Stimulated activated naive CD4-positive, alpha-beta T cell (primary cell): ENCODE measurements at regions not wholly inside any gene's neighbourhood (a gene's known extent, or its start where the extent isn't known, plus 50 kb on each side); places are given as distances from the start of the nearest gene placed in this dataset.
"Not testable (repeated sequence)": the region's sequence is repeated elsewhere in the genome, so short reads cannot be mapped to it uniquely, and the experiment has no call there.

Experiments used
- DNase-seq, 6 experiments: peaks; one replicate each; lab custom pipeline; 2025; lab: John Stamatoyannopoulos, UW

GRCh38 chr6:23656255-23657194, 469.5 kb upstream of the NRSN1 start:
- no peak for DNase-seq

DNA sequence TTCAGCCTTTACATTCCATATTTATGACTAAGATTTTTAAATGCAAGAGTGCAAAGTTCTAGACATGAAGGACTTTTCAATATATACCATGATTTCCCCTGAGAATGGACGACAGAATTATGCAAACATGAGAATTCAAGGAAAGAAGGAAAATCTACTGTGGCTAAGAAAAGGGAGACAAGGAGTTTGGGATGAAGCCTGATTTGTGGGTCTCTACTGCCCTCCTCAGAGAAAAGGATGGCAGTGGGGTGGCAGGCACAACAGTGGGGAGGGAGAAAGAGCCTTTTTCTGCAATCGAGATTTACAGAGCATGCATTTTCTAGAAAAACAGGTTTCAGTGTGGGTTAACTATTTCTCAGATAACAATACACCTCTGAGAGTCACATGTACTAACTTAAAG, 466.9 kb upstream of the NRSN1 start:
- DNase-seq: no peak

DNA sequence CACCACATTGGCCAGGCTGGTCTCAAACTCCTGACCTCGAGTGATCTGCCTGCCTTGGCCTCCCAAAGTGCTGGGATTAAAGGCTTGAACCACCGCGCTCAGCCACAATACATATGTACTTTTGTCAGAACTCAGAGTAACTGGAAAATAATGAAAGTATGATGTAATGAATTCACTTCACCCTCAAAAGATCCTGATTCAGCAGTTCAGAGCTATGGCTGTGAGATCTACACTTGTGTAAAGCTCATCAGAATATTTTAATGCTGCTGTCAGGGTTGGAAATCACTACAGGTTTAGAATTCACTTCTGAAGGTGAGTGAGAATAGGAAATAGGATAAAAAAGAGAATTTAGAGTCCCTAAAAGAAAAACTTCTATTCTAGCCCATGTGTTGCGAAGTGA, 464.5 kb upstream of the NRSN1 start:
- DNase-seq: no peak

- DNase-seq: no peak
Measured at GRCh38 chr6:23663096-23663495, 462.9 kb upstream of the NRSN1 start.

DNA sequence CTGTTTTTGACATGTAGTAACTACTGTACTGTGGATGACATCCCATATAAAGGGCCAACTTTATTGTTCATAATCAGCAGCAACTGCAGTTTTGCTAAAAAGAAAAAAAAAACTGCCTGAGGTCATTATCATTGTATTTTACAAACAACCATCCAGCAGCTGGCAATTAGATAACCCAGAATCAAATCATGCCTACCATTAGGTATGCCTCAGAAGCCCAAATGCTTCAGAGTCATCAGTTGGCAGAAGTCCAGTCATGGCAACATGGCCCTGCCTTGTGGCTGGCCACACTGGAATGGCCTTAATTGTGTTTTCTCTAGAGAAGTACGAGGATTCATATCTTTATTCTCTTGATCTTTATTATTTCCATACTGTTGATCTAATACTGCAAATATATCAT, 462.4 kb upstream of the NRSN1 start:
- DNase-seq: no peak

GRCh38 chr6:23665911-23666310, 460.1 kb upstream of the NRSN1 start:
- not testable (repeated sequence) for DNase-seq

GRCh38 chr6:23672737-23673136, 453.3 kb upstream of the NRSN1 start:
- no peak for DNase-seq

DNA sequence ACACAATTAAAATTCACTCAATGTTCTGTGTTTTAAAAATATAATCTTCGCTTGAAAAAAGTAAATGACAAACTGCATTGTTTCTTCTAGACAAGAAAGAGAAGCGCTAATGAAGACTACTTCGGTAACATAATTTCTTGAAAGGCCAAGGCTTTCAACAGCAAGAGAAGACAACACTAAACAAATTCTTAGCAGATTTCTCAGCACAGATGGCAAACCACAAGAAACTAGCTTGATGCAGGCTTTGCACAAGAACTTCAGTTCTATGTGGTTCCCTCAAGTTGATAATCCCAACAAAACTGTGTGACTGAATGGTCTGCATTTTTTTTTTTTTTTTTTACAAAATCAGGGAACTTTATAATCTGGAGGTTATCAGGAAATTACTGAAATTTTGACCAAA, 447.4 kb upstream of the NRSN1 start:
- DNase-seq: no peak

- no peak for DNase-seq
Measured at GRCh38 chr6:23681743-23682142, 444.3 kb upstream of the NRSN1 start.

GRCh38 chr6:23688650-23689049, 437.4 kb upstream of the NRSN1 start:
- DNase-seq: no peak

- DNase-seq: no peak
Measured at GRCh38 chr6:23690453-23691049, 435.5 kb upstream of the NRSN1 start.

GRCh38 chr6:23692184-23692583, 433.8 kb upstream of the NRSN1 start:
- no peak for DNase-seq

GRCh38 chr6:23696992-23697391, 429.0 kb upstream of the NRSN1 start:
- DNase-seq: no peak

DNA sequence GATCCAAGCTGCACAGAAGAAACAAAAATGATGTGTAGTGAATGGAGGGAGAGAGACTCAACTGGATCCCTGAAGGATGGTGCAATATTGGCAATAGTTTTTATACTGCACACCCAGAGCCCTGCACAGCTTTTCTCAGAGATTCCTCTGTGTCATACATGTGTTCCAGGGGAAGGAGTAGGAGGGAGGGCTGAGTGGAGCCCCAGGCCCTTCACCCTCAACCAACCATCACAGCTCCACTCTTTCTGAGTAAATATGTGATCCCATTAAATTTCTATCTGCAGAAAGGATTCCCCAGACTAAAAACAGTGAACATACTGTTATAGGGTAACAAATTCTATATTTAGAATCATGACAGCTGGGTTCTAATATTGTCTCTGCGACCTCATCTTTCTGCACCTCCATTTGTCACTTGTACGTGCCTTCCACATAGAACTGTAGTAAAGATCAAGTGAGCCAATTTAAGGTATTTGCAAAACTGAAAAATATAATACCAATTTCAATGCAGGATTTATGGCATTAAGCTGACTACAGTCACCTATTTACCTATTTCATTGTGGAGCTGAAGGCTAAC, 421.4 kb upstream of the NRSN1 start:
- no peak for DNase-seq

DNA sequence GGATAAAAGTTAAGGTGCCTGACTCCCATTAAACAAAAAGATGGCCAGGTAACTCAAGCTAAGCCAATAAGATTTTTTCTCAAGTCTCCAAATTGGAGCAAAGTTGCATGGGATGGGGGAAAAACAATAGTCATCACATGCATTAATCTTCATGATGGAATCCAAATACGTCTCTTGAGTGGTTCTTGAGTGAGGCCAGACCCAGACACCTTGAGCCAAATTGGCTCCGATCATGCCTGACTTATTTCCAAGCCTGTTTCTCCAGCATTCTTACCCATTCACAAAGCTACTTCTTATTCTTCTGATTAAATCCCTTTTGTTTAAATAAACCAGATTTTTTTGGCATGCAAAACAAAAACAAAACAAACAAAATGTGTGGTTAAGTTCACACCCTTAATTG, 420.3 kb upstream of the NRSN1 start:
- DNase-seq: no peak

GRCh38 chr6:23712756-23713155, 413.3 kb upstream of the NRSN1 start:
- DNase-seq: no peak

DNA sequence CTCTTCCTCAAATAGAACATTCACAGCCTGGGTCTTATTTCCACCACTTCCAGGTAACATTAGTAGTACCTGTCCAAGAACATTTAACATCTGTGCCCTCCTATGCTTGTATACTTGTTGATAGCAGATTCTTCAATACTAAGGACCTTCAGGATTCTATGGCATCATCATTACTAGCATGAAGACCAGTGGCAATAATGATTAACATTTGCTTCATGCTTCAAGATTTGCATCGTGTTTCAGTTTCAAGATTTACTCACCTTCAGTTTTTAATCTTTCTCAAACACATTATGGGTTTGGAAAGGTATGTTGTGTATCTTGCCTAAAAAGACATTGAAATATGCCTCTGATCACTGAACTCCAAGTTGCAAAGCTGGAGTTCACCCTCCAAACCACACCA, 412.8 kb upstream of the NRSN1 start:
- DNase-seq: no peak

DNA sequence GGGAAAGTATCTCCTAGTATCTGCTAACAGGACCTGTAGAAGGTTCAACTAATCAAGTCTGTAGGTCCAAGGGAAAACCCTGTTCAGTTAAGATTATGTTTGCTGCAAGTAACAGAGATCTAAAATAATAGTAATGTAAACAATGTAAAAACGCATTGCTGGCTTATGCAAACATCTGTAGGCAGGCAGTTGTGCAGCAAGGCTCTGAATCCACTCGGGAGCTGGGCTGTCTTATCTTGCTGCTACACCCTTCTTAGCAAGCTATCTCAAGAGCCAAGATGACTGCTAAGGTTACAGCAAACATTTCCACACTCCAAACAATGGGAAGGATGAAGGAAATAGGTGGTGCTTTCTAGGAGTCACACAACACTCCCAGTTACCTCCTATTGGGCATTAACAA, 397.3 kb upstream of the NRSN1 start:
- DNase-seq: no peak

DNA sequence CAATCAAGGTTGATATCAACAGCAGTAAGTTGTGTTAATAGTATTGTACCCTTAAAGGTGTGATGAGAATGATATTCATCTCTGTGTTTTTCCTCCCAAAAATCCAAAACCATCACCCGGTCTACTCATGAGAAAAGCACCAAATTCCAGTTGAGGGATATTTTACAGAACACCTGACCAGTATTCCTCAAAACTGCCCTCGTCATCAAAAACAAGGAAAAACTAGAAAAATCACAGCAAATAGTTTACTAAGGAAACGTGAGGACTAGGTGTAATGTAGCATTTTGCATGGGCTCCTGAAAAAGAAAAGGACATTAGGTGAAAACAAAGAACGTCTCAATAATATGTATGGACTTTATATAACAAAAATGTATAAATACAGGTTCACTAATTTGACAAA, 394.4 kb upstream of the NRSN1 start:
- no peak for DNase-seq

GRCh38 chr6:23732521-23732920, 393.5 kb upstream of the NRSN1 start:
- no peak for DNase-seq

- no peak for DNase-seq
Measured at GRCh38 chr6:23735151-23735550, 390.9 kb upstream of the NRSN1 start.

- no peak for DNase-seq
Measured at GRCh38 chr6:23736577-23736976, 389.4 kb upstream of the NRSN1 start.

DNA sequence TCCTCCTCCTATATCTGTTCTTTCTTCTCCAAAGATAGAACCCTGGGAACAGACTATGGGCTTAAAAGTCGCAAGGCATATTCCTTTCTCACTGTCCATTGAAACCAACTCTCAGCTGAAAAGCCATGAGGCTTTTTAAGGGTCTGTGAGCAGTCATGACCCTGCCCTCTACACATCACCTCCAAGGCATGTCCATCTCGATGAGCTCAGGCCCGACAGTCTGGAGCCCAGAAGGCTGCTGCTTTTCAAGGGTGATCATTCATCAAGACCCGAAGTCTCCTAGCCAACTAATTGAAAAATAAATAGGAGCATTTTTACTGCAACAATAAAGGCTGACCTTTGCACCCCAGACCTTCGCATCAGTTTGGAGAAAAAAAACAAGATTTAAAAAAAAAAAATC, 378.8 kb upstream of the NRSN1 start:
- DNase-seq: no peak
